KMS-11 (cell line): ENCODE measurements at regions not wholly inside any gene's neighbourhood (a gene's known extent, or its start where the extent isn't known, plus 50 kb on each side); places are given as distances from the start of the nearest gene placed in this dataset.

ENCODE experiments used
- H2AFZ ChIP-seq: fragments of 200-600 bp; sonication (generic); 2 replicates; pipeline ENCODE4 v1.6.1; 2016; ENCODE audit warnings: antibody characterized with exemption, mixed run types, low read depth
- H3K27ac ChIP-seq: fragments of 200-600 bp; sonication (generic); 2 replicates; pipeline ENCODE4 v1.6.1; 2016; ENCODE audit warnings: mild to moderate bottlenecking, mixed run types
- H3K27me3 ChIP-seq: fragments of 200-600 bp; sonication (generic); 2 replicates; pipeline ENCODE4 v1.6.1; 2017; ENCODE audit warnings: mild to moderate bottlenecking, low read depth, mixed run types, moderate library complexity; ENCODE audit not compliant: insufficient read depth
- H3K36me3 ChIP-seq: fragments of 200-600 bp; sonication (generic); 2 replicates; pipeline ENCODE4 v1.6.1; 2017; ENCODE audit warnings: mild to moderate bottlenecking, mixed run types; ENCODE audit not compliant: insufficient read depth
- H3K4me1 ChIP-seq: fragments of 200-600 bp; sonication (generic); 2 replicates; pipeline ENCODE4 v1.6.1; 2016; ENCODE audit warnings: mild to moderate bottlenecking, low read depth, mixed run types; ENCODE audit not compliant: poor library complexity, severe bottlenecking
- H3K4me2 ChIP-seq: fragments of 200-600 bp; sonication (generic); 2 replicates; pipeline ENCODE4 v1.7.0; 2016; ENCODE audit warnings: mild to moderate bottlenecking, mixed run types
- H3K4me3 ChIP-seq: fragments of 200-600 bp; sonication (generic); IDR thresholded peaks from 2 replicates; pipeline ENCODE4 v1.6.1; 2017; ENCODE audit warnings: low read depth, low read length, mixed read lengths; ENCODE audit not compliant: insufficient read depth
- H3K79me2 ChIP-seq: fragments of 200-600 bp; sonication (generic); 2 replicates; pipeline ENCODE4 v1.6.1; 2016; ENCODE audit warnings: low read depth, mixed run types; ENCODE audit not compliant: insufficient read depth
- H3K9ac ChIP-seq: fragments of 200-600 bp; sonication (generic); 2 replicates; pipeline ENCODE4 v1.6.1; 2016; ENCODE audit warnings: mild to moderate bottlenecking, mixed run types
- H4K20me1 ChIP-seq: fragments of 200-600 bp; sonication (generic); 2 replicates; pipeline ENCODE4 v1.6.1; 2016; ENCODE audit warnings: mild to moderate bottlenecking, mixed run types; ENCODE audit not compliant: insufficient read depth
- TF ChIP-seq, protein P1 (sequence below): fragments of 200-600 bp; sonication (generic); conservative IDR thresholded peaks from 2 replicates; pipeline ENCODE4 v1.6.1; 2017; ENCODE audit warnings: low read depth, mild to moderate bottlenecking, antibody characterized with exemption, low read length, moderate library complexity, mixed read lengths

- TF ChIP-seq, protein P1, sequence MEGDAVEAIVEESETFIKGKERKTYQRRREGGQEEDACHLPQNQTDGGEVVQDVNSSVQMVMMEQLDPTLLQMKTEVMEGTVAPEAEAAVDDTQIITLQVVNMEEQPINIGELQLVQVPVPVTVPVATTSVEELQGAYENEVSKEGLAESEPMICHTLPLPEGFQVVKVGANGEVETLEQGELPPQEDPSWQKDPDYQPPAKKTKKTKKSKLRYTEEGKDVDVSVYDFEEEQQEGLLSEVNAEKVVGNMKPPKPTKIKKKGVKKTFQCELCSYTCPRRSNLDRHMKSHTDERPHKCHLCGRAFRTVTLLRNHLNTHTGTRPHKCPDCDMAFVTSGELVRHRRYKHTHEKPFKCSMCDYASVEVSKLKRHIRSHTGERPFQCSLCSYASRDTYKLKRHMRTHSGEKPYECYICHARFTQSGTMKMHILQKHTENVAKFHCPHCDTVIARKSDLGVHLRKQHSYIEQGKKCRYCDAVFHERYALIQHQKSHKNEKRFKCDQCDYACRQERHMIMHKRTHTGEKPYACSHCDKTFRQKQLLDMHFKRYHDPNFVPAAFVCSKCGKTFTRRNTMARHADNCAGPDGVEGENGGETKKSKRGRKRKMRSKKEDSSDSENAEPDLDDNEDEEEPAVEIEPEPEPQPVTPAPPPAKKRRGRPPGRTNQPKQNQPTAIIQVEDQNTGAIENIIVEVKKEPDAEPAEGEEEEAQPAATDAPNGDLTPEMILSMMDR, result no peak
- no peak overlapping the region for H3K4me3 ChIP-seq
- H2AFZ ChIP-seq, result no peak overlapping the region
Observed at GRCh38 chr6:48833916-48834315, 629.1 kb downstream of the MMUT start.

DNA sequence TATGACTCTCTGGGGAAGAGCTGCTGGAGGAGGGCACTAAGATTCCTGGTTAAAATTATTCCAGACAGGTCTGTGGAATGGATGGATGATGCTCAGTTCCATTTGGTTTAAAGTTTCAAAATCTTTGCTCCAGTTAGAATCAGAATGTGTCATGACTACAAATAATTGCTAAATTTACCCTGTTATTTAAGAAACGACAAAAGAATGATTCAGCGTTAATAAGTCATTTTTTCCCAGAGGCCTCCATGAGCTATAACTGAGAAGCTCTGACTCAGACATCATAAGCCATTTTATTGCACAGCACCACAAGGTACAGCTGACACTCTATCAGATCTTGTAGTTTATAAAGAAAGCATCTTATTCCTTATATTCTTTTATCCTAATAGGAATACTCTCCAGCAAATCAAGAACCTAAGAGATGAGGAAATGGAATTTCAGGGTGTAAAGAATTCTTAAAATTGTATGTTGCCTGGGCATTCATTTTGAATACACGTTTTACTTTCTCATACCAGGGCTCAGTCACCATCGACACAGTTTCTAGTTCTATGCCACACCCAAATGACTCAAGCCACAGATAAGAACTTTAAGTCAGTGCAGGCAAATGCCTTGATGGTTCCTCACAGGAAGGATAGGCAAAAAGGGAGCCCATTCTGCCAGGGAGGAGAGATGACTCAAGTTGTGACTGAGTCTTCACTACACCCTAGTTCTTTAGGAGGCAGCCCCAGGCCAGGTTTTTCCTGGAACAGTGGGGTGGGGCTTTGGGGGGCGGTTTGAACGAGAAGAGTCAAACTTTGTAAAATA is 636.0 kb downstream of the MMUT start:
- Histone ChIP-seq H3K27ac (no peak overlapping the region), H3K27me3 (no peaks in the 10 kb centered on the region), H3K4me1 (no peaks in the 10 kb centered on the region), H3K4me3 (no peak overlapping the region), H4K20me1 (no peaks in the 10 kb centered on the region), H3K79me2 (no peaks in the 10 kb centered on the region), H3K9ac (no peak overlapping the region), H2AFZ (no peak overlapping the region), H3K4me2 (no peak overlapping the region), H3K36me3 (no peaks in the 10 kb centered on the region)
- TF ChIP-seq, protein P1, result no peak

More at GRCh38 chr6:48833916-48834315, 629.1 kb downstream of the MMUT start:
- Histone ChIP-seq H3K4me2 (no peak overlapping the region), H4K20me1 (no peaks in the 10 kb centered on the region), H3K9ac (no peak overlapping the region), H3K36me3 (no peaks in the 10 kb centered on the region), H3K27me3 (no peaks in the 10 kb centered on the region), H3K79me2 (no peaks in the 10 kb centered on the region), H3K27ac (no peak overlapping the region), H3K4me1 (peaks cover 17% of the 10 kb centered on the region)

DNA sequence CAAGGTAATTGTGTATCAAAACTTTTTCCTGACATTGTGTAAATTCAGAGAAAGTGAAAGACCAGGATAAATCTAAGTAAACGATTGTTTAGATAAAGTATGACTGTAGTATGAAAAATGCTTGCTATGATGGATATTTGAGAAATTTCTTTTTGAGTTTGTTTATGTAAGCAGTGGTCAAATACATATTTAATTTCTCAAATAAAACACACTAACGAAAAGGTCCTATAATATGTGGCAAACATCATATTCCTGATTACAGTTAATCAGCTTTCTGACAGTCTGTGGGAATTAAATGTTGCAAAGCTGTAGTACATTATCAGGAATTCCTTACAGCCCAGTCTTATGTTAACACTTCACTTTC is 636.9 kb downstream of the MMUT start:
- H3K9ac ChIP-seq, result no peak overlapping the region
- H3K4me3 ChIP-seq, result no peak overlapping the region
- no peaks in the 10 kb centered on the region for H4K20me1 ChIP-seq
- no peaks in the 10 kb centered on the region for H3K79me2 ChIP-seq
- H3K27me3 ChIP-seq, result no peaks in the 10 kb centered on the region
- TF ChIP-seq, protein P1, result no peak
- H3K4me1 ChIP-seq, result no peaks in the 10 kb centered on the region
- no peaks in the 10 kb centered on the region for H3K36me3 ChIP-seq
- H2AFZ ChIP-seq, result no peak overlapping the region
- H3K4me2 ChIP-seq, result no peak overlapping the region
- no peak overlapping the region for H3K27ac ChIP-seq

- H2AFZ ChIP-seq, result no peak overlapping the region
- TF ChIP-seq, protein P1, result no peak
- H3K4me2 ChIP-seq, result no peak overlapping the region
- no peaks in the 10 kb centered on the region for H3K27me3 ChIP-seq
- H4K20me1 ChIP-seq, result no peaks in the 10 kb centered on the region
- H3K4me1 ChIP-seq, result no peaks in the 10 kb centered on the region
- H3K9ac ChIP-seq, result no peak overlapping the region
- H3K4me3 ChIP-seq, result no peak overlapping the region
- no peaks in the 10 kb centered on the region for H3K36me3 ChIP-seq
- no peak overlapping the region for H3K27ac ChIP-seq
- no peaks in the 10 kb centered on the region for H3K79me2 ChIP-seq
Observed at GRCh38 chr6:48825501-48826151, 637.4 kb downstream of the MMUT start.
